SK-N-SH (cell line): ENCODE measurements at regions not wholly inside any gene's neighbourhood (a gene's known extent, or its start where the extent isn't known, plus 50 kb on each side); places are given as distances from the start of the nearest gene placed in this dataset.

Experiments used
- CTCF ChIA-PET: fragments of 300-600, 350-600 bp; formaldehyde crosslinking; extraction: SDS; loops from one replicate; lab custom pipeline; 2021; lab: Yijun Ruan, JAX
- POLR2A ChIA-PET: fragments of 350-600 bp; sonication (Branson Sonifier 250); formaldehyde crosslinking; extraction: SDS; loops from one replicate; lab custom pipeline; 2020; ENCODE audit warnings: antibody characterized with exemption, inconsistent platforms; lab: Yijun Ruan, JAX
- DNase-seq: peaks from one replicate; pipeline ENCODE4 v3.0.0; 2012
- H2AFZ ChIP-seq: fragments of 200-600 bp; sonication (generic); 2 replicates; pipeline ENCODE4 v1.8.1; 2016; ENCODE audit warnings: antibody characterized with exemption, mild to moderate bottlenecking, low read depth
- H3F3A ChIP-seq: fragments of 200-600 bp; sonication (generic); replicated peaks from 2 replicates; pipeline ENCODE3; 2016; ENCODE audit warnings: antibody characterized with exemption, mild to moderate bottlenecking; ENCODE audit not compliant: insufficient read depth
- H3K27ac ChIP-seq, 2 experiments: fragments of 200-500 bp in 1 of 2; fragments of 200-600 bp in 1 of 2; sonication (Bioruptor generic) in 1 of 2; sonication (generic), shearing (Covaris generic) in 1 of 2; 2 replicates each; pipeline versions ENCODE4 v1.5.1 to v1.6.1; 2014 to 2016; ENCODE audit warnings: low read depth in 2 of 2, inconsistent platforms in 1 of 2, low read length in 1 of 2, mild to moderate bottlenecking in 1 of 2, mixed read lengths in 1 of 2
- H3K27me3 ChIP-seq: fragments of 200-600 bp; sonication (generic), shearing (Covaris generic); 2 replicates; pipeline ENCODE4 v1.6.1; 2016; ENCODE audit warnings: mixed run types; ENCODE audit not compliant: insufficient read depth
- H3K36me3 ChIP-seq, 2 experiments: fragments of 200-500 bp in 1 of 2; fragments of 200-600 bp in 1 of 2; sonication (Bioruptor generic) in 1 of 2; sonication (generic) in 1 of 2; replicated peaks in 1 of 2; 2 replicates each; pipeline versions ENCODE3 to v1.5.1; 2014 to 2016; ENCODE audit warnings: low read length in 1 of 2, mild to moderate bottlenecking in 1 of 2; ENCODE audit not compliant: insufficient read depth in 2 of 2, control insufficient read depth in 1 of 2
- H3K4me1 ChIP-seq, 2 experiments: fragments of 200-500 bp in 1 of 2; fragments of 200-600 bp in 1 of 2; sonication (Bioruptor generic) in 1 of 2; sonication (generic), shearing (Covaris generic) in 1 of 2; 2 replicates each; pipeline versions ENCODE4 v1.5.1 to v1.6.1; 2014 to 2016; ENCODE audit warnings: low read depth in 1 of 2, low read length in 1 of 2, mixed run types in 1 of 2; ENCODE audit not compliant: insufficient read depth in 2 of 2, control insufficient read depth in 1 of 2
- H3K4me2 ChIP-seq: fragments of 200-600 bp; sonication (generic), shearing (Covaris generic); 2 replicates; pipeline ENCODE4 v1.6.1; 2017; ENCODE audit warnings: mixed run types
- H3K4me3 ChIP-seq, 2 experiments: fragments of 200-500 bp in 1 of 2; fragments of 200-600 bp in 1 of 2; sonication (Bioruptor generic) in 1 of 2; sonication (generic), shearing (Covaris generic) in 1 of 2; 2 replicates each; pipeline versions ENCODE4 v1.5.1 to v1.8.1; 2014 to 2016; ENCODE audit warnings: low read depth in 2 of 2, inconsistent platforms in 1 of 2, low read length in 1 of 2, mild to moderate bottlenecking in 1 of 2, mixed read lengths in 1 of 2, moderate library complexity in 1 of 2
- H3K79me2 ChIP-seq: fragments of 200-600 bp; sonication (generic); 2 replicates; pipeline ENCODE4 v1.8.1; 2017; ENCODE audit warnings: mild to moderate bottlenecking; ENCODE audit not compliant: insufficient read depth
- H3K9ac ChIP-seq: fragments of 200-600 bp; sonication (generic); 2 replicates; pipeline ENCODE4 v1.6.1; 2017; ENCODE audit warnings: mixed run types
- H3K9me2 ChIP-seq: fragments of 200-600 bp; sonication (generic); 2 replicates; pipeline ENCODE4 v1.6.1; 2017; ENCODE audit warnings: mixed run types
- H3K9me3 ChIP-seq: fragments of 200-600 bp; sonication (generic); 2 replicates; pipeline ENCODE4 v1.6.1; 2017; ENCODE audit warnings: mixed run types, mild to moderate bottlenecking, moderate library complexity
- H4K20me1 ChIP-seq: fragments of 200-600 bp; sonication (generic); 2 replicates; pipeline ENCODE4 v1.6.1; 2017; ENCODE audit warnings: mild to moderate bottlenecking, mixed run types; ENCODE audit not compliant: insufficient read depth
- CHD2 ChIP-seq: fragments of 150-350 bp; IDR thresholded peaks from 2 replicates; pipeline ENCODE4 v1.6.1; 2018; ENCODE audit warnings: low read length; ENCODE audit not compliant: partially characterized antibody
- CTCF ChIP-seq: fragments of 200-600 bp; sonication (generic); IDR thresholded peaks from 2 replicates; pipeline ENCODE4 v1.6.1; 2017; ENCODE audit warnings: antibody characterized with exemption, mild to moderate bottlenecking, moderate library complexity
- EP300 ChIP-seq, 2 experiments: IDR thresholded peaks; 2 replicates each; pipeline versions ENCODE4 v1.4.0 to v1.6.1; 2012; ENCODE audit warnings: borderline replicate concordance in 1 of 2, low read depth in 1 of 2, low read length in 1 of 2
- FOXJ3 ChIP-seq: sonication (generic); formaldehyde crosslinking; IDR thresholded peaks from 2 replicates; pipeline ENCODE4 v1.5.1; 2020; ENCODE audit warnings: mild to moderate bottlenecking, missing genetic modification reagents
- GATA2 ChIP-seq: sonication (generic); formaldehyde crosslinking; IDR thresholded peaks from 2 replicates; pipeline ENCODE4 v1.5.0; 2020; ENCODE audit warnings: mild to moderate bottlenecking, missing genetic modification reagents
- IRF3 ChIP-seq: fragments of 150-350 bp; IDR thresholded peaks from 2 replicates; pipeline ENCODE4 v1.6.1; 2016; ENCODE audit warnings: mild to moderate bottlenecking, low read depth, low read length
- JUND ChIP-seq: IDR thresholded peaks from 2 replicates; pipeline ENCODE4 v1.4.0; 2012
- SIN3A ChIP-seq: IDR thresholded peaks from 2 replicates; pipeline ENCODE4 v1.6.1; 2012; ENCODE audit warnings: low read depth, mild to moderate bottlenecking, low read length, moderate library complexity, borderline replicate concordance
- TEAD4 ChIP-seq: IDR thresholded peaks from 2 replicates; pipeline ENCODE4 v1.4.0; 2012; ENCODE audit warnings: mild to moderate bottlenecking, borderline replicate concordance; ENCODE audit not compliant: insufficient read depth
- ZBTB33 ChIP-seq: IDR thresholded peaks from 2 replicates; pipeline ENCODE4 v1.4.0; 2012; ENCODE audit warnings: low read depth, borderline replicate concordance
- WGBS: methylation state at CpG from one replicate; pipeline ENCODE4 v1.1.6; 2017; ENCODE audit warnings: low lambda C conversion rate; 5-methylcytosine and 5-hydroxymethylcytosine counted together
- TF ChIP-seq, protein P1 (sequence below): IDR thresholded peaks from 2 replicates; pipeline ENCODE4; 2012

DNA sequence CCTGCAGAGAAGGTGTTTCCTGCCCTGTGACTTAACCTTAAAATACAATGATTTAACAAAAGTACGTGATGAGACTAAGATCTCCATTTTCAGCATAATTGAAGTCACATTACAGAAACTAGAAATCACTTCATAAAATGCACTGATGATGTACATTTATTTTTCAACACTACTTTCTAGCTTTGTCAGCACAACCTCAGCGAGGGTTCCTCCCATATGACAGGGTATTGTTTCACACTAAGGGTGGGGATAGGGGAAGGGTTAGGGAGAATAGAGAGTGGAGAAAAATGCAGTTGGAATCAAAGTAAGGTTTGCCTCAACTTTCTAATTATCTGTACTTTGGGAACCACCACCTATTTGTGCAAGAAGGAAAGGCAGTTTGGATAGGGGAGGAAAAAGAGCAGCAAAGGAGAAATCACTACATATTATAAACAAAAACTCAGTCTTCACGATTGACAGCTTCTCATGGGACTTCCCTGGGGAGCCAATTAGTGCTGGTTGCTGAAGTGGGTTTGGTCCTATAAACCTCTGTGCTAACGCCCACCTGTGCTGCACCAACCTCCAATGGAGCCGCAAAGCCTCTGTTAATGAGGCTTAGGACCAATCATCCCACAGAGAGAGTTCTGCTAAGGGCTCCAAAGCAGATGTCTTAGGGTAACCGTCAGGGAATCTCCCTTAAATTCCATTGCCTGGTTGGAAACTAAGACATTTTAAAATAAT lies 369.2 kb upstream of the PDE4D start:
- Histone ChIP-seq H3K9me3 (no peaks in the 10 kb centered on the region), H2AFZ (no peak overlapping the region)
- no peak for TF ChIP-seq CTCF
- TF ChIP-seq TEAD4 = no peak
- no peak for TF ChIP-seq JUND
- TF ChIP-seq EP300 (IDR thresholded peaks at IDR 0.05; ENCODE audit: borderline replicate concordance in 1 of 2, low read depth in 1 of 2, low read length in 1 of 2) = no peak
- TF ChIP-seq FOXJ3 (CRISPR knock-in tag) = no peak
- no peak for TF ChIP-seq ZBTB33
- TF ChIP-seq, all 33 proteins: peak for 0
- Histone ChIP-seq H3K79me2 (no peaks in the 10 kb centered on the region), H3K36me3 (no peaks in the 10 kb centered on the region), H4K20me1 (no peaks in the 10 kb centered on the region), H3K4me2 (no peak overlapping the region), H3F3A (peaks cover 5% of the 10 kb centered on the region), H3K27me3 (no peaks in the 10 kb centered on the region), H3K4me3 (no peak overlapping the region), H3K9me2 (no peaks in the 10 kb centered on the region), H3K9ac (no peak overlapping the region), H3K4me1 (peaks cover 0 to 4% of the 10 kb centered on the region in 2 experiments; a peak in 3 of 4 replicates), H3K27ac (no peak overlapping the region)
- CTCF ChIA-PET = no interaction called here
- no peak for DNase-seq
- POLR2A ChIA-PET = no interaction called here
- WGBS = 90% methylated on average over 6 of the region's 6 CpGs

GRCh38 chr5:60261732-60262131 lies 368.2 kb upstream of the PDE4D start:
- POLR2A ChIA-PET = no interaction called here
- H3K27me3 ChIP-seq = no peaks in the 10 kb centered on the region
- 93% methylated on average over 1 of the region's 1 CpG for WGBS

More at GRCh38 chr5:60261732-60262131, 368.2 kb upstream of the PDE4D start:
- peaks cover 5% of the 10 kb centered on the region for H3F3A ChIP-seq
- H3K27ac ChIP-seq = no peak overlapping the region
- H3K79me2 ChIP-seq = no peaks in the 10 kb centered on the region
- H3K9me3 ChIP-seq = no peaks in the 10 kb centered on the region
- CTCF ChIA-PET = no interaction called here
- H3K9ac ChIP-seq = no peak overlapping the region
- no peak overlapping the region for H2AFZ ChIP-seq
- no peaks in the 10 kb centered on the region for H4K20me1 ChIP-seq
- no peak overlapping the region for H3K4me3 ChIP-seq
- peaks cover 0 to 12% of the 10 kb centered on the region in 2 experiments; a peak in 3 of 4 replicates for H3K4me1 ChIP-seq
- no peak for DNase-seq
- H3K9me2 ChIP-seq = no peaks in the 10 kb centered on the region
- no peaks in the 10 kb centered on the region for H3K36me3 ChIP-seq
- no peak overlapping the region for H3K4me2 ChIP-seq
- TF ChIP-seq CTCF (no peak), GATA2 (CRISPR knock-in tag) (no peak), CHD2 (no peak), SIN3A (no peak), TEAD4 (no peak), IRF3 (no peak)
- TF ChIP-seq, protein P1, sequence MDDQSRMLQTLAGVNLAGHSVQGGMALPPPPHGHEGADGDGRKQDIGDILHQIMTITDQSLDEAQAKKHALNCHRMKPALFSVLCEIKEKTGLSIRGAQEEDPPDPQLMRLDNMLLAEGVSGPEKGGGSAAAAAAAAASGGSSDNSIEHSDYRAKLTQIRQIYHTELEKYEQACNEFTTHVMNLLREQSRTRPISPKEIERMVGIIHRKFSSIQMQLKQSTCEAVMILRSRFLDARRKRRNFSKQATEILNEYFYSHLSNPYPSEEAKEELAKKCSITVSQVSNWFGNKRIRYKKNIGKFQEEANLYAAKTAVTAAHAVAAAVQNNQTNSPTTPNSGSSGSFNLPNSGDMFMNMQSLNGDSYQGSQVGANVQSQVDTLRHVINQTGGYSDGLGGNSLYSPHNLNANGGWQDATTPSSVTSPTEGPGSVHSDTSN = no peak
